22Rv1 (cell line): ENCODE measurements at regions not wholly inside any gene's neighbourhood (a gene's known extent, or its start where the extent isn't known, plus 50 kb on each side); places are given as distances from the start of the nearest gene placed in this dataset.

ENCODE experiments used
- CTCF ChIP-seq: fragments of 450-650 bp; IDR thresholded peaks from 2 replicates; pipeline ENCODE4 v1.5.1; 2017; ENCODE audit warnings: mild to moderate bottlenecking
- ZFX ChIP-seq: fragments of 450-650 bp; IDR thresholded peaks from 2 replicates; pipeline ENCODE4 v1.6.1; 2017; ENCODE audit warnings: antibody characterized with exemption, borderline replicate concordance

GRCh38 chr13:56864451-56864850 is 276.3 kb upstream of the PRR20A start:
- TF ChIP-seq CTCF (no peak), ZFX (no peak)
